ENCODE measurements at regions not wholly inside any gene's neighbourhood (a gene's known extent, or its start where the extent isn't known, plus 50 kb on each side); places are given as distances from the start of the nearest gene placed in this dataset.

DNA sequence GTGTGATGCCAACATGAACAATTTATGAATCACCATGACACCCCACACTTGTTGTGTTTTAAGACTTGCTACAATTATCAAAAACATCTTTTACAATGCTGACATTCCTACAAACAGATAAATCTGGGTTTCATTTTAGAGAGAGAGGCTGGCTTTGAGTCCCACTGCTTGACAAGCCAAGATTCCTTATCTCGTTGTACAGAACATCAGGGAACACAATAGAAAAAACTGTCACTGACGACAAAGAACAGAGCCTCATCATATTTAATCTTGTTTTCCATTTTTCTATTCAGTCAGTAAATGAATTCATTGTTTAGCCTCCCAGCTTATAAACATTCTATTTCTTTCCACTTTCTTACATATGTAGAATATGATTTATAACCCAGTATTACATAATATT is 461.6 kb upstream of the VSTM2A start:
- TF ChIP-seq, protein P1, sequence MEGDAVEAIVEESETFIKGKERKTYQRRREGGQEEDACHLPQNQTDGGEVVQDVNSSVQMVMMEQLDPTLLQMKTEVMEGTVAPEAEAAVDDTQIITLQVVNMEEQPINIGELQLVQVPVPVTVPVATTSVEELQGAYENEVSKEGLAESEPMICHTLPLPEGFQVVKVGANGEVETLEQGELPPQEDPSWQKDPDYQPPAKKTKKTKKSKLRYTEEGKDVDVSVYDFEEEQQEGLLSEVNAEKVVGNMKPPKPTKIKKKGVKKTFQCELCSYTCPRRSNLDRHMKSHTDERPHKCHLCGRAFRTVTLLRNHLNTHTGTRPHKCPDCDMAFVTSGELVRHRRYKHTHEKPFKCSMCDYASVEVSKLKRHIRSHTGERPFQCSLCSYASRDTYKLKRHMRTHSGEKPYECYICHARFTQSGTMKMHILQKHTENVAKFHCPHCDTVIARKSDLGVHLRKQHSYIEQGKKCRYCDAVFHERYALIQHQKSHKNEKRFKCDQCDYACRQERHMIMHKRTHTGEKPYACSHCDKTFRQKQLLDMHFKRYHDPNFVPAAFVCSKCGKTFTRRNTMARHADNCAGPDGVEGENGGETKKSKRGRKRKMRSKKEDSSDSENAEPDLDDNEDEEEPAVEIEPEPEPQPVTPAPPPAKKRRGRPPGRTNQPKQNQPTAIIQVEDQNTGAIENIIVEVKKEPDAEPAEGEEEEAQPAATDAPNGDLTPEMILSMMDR (IDR thresholded peaks at IDR 0.05; ENCODE audit: low read length): no peak
- TF ChIP-seq EZH2 (IDR thresholded peaks at IDR 0.05; ENCODE audit: borderline replicate concordance, low read length): no peak
